ELR (cell line): ENCODE measurements at regions not wholly inside any gene's neighbourhood (a gene's known extent, or its start where the extent isn't known, plus 50 kb on each side); places are given as distances from the start of the nearest gene placed in this dataset.

ENCODE experiments used
- DNase-seq: peaks from one replicate; pipeline ENCODE4 v3.0.0-alpha.2; 2015; ENCODE audit warnings: low read depth

- DNase-seq = no peak
Measured at GRCh38 chr5:124839371-124839998, 93.0 kb upstream of the ZNF608 start.

DNA sequence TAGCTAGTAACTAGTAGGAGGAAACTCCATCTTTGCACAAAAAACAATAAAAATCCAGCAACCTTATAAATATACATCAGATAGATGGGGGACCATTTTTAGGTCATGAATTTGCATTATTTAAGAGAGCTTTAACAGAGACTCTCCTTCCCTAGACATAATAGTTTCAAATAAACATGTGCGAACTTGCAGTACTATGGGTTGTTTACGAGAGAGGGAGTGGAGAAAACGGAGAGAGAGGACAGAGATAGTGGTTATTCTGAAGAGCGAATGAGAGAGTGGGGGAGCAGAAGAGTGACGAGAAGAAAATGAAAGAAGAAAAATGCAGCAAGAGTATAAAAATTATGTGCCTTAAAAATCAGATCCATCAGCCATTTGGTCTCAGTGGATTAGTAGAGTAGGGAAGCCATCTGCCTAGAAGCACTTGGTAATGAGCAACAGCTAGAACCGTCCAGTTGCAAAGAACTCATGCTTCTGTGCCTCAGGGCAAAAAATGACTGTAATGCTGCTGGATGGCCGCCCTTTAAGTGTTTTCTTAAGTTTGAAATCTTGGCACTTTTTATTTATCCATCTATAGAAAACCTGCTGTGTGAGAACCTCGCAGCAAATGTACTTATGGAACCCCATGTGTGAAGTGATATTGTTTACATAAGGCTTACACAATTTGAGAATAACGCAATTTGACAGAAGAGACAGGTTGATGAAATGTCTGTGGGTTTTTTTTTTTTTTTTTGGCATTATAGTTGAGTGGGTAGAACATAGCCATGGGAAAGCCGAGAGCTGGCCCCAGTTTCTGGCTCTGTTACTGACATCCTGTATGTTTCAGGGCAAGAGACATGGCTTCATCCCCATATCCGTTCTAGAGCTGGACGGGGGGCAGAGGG is 95.6 kb upstream of the ZNF608 start:
- DNase-seq = no peak

DNA sequence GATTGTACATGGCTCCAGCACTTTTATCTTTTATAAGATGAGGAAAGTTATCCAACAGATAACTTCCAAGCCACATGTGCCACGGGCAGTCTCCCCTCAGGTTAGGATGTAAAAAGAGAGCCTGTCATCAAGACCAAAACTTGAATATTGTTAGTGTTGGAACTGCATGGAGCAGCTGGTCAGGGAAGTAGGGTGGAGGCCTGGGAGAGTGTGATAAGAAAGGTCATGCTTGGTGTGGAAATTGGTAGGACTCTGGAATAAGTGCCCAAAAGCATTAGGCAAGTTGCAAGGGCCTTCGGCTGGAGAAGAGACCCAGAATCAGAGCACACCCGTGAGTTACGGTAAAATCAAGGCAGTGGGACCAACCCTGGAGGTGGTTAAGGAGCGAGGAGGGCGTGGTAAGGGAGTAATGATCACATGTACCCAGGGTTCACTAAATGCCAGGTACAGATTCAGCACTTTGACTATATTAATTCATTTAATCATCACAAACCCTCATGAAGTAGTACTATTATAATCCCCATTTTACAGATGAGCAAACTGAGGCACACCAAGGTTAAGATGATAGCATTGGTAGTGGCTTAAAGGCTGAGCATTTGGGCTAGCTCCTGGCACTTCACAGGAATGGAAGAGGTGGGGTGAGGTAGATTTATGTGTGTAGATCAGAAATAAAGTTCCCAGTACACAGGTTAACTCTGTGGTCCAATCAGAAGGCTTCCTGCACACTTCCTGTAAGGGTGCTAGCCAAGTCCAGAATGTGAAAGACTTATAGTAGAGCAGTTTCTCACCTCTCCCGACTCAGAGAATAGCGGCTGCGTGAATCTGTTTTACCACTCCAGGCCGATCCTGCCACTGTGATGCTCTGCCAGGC is 96.5 kb upstream of the ZNF608 start:
- no peak for DNase-seq

DNA sequence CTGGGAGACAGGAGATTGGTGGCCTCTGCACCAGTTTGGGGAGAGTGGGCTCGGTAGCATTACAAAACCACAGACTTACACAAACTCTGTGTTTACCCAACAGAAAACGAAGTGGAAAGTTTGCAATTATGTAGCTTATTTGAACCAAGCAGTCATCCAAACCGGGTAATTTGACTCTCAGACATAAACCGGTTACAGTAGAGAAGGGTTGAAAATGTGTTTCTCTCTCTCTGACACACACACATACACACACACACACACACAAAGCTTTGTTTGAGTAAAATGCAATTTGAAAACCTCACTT is 97.1 kb upstream of the ZNF608 start:
- no peak for DNase-seq

DNA sequence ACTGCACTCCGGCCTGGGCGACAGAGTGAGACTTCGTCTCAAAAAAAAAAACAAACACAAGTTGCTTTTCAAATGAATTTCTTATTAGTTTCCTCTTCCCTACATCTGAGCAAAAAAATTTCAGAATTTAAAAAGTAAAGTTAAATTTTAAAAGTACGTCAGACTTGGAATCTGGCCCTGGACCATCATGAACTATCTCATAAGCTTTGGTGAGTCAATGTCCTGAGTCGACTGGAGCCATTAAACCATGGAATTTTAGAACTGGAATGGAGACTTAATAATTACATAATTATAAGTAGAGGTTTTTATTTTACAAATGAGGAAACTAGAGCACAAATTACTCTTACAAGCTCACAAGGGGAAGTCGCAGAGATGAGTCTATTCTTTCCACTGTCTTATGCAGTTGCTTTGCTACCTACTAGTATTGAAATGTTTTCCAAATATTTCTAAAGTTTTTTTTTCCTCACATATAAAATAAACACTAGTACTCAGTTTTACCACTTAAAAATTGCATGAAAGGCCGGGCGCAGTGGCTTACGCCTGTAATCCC is 98.0 kb upstream of the ZNF608 start:
- DNase-seq = no peak

GRCh38 chr5:124847907-124848306 is 101.5 kb upstream of the ZNF608 start:
- DNase-seq = no peak

DNA sequence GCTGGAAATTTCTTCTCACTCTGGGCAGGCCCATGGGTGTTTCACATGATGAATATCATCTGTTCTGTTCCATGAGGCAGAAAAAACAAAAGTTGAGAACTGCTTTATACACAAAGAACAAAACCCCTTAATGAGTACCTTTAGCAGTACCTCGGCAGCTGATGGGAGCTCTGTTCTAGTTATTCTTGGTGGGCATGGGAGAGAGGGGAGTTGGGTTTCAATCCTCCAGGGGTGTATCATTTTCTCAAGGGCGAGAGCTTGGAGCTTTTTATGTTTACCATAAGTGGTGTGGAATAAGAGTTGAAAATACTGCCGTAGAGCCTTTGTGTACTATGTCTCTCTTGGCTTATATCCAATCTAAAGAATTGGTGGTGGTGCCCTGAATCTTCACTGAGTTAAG is 103.3 kb upstream of the ZNF608 start:
- DNase-seq = no peak

DNA sequence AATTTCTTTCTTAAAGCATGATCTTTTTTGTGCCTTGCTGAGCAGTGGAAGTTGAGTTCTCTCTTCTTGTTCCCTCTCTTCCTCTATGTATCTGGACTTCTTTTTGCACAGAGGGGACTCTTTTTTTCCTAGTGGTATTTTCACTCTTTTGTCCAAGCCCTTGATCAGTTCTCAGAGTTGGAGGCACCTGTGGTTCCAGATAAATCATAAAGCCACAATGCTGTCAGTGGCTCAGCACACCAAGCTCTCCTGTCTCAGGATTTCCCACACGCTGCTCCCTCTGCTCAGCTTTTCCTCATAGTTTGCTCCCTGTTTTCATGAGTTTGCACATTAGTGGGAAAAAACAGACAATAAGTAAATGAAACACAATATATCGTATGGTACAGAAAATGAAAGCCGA is 110.3 kb upstream of the ZNF608 start:
- no peak for DNase-seq

- no peak for DNase-seq
Measured at GRCh38 chr5:124858612-124859011, 112.2 kb upstream of the ZNF608 start.

DNA sequence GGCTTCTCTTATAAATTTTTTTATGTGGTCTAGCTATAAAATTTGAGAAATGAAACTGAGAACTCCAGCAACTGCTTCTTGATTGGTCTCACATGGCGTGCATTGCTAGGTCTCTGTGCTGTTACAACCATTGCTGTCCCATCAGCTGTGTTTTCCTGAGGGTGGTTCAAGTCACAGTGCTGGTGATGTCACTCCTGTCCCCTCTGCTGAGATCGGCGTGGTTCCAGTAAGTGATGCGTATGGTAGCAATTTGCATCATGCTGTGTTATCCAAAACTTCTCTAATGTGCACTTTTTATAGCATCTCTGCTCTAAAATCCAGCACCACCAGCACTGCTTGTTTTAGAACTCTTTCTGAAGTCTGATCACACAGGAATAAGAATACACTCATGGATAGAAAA is 112.6 kb upstream of the ZNF608 start:
- DNase-seq = no peak

DNA sequence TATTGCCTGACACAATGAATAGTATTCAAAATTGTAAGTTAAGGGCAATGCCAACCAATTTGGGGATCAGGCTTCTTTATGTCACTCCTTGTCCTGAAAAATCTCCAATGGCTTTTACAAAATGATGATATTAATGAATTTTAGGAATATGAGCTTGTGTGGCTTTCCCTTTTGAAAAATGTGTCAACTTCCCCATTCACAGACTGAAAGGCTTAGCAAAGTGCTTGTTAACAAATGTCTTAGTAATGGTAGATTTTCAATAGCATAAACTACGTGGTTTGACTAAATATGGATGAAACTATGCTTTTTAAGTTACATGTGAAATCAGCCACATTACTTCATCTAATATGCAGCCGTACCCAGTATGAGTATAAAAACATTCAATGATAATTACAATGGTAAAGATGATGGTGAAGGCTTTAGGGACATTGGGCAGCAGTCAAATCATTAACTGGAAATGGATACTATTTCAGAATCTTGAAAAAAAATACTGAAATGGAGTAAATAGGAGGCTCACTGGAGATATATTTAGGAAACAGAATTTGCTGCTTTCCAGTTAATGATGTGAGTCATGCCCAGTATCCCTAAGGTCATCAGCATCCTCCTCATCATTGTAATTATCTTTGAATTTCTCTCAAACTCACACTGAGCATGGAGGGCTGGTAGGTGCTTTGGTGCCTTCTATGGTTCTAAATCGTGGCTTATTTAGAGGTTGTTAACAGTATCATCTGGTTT is 113.3 kb upstream of the ZNF608 start:
- no peak for DNase-seq

DNA sequence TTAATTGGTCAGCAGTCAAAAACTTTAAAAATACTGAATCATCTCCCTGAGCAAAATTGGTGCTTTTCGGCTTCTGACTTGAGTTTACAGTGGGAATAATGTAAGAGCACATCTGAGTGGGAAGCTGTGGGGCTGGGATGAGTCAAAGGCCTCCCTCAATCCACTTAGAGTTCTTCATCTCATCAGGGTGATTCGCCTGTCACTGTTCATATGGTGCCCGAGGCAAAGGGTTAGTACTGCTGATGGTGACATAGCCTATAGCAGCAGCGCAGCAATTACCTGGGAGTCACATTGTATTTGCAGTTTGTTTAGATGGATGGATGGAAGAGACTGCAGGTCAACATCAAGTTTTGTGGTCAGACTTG is 113.8 kb upstream of the ZNF608 start:
- DNase-seq = no peak

DNA sequence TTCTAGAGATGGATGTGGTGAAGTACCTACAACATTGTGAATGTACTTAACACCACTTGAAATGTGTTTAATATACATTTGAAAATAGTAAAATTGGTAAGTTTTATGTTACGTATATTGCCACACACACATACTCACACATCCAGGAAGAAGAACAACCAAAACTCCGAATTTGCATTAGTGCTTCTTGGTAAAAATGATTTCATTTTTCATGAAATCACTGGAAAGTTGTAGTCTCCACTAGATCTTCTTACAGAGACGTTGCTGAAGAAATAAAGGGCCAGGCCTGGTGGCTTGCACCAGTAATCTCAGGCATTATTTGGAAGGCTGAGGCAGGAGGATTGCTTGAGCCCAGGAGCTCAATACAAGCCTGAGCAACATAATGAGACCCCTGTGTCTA is 118.6 kb upstream of the ZNF608 start:
- no peak for DNase-seq

DNA sequence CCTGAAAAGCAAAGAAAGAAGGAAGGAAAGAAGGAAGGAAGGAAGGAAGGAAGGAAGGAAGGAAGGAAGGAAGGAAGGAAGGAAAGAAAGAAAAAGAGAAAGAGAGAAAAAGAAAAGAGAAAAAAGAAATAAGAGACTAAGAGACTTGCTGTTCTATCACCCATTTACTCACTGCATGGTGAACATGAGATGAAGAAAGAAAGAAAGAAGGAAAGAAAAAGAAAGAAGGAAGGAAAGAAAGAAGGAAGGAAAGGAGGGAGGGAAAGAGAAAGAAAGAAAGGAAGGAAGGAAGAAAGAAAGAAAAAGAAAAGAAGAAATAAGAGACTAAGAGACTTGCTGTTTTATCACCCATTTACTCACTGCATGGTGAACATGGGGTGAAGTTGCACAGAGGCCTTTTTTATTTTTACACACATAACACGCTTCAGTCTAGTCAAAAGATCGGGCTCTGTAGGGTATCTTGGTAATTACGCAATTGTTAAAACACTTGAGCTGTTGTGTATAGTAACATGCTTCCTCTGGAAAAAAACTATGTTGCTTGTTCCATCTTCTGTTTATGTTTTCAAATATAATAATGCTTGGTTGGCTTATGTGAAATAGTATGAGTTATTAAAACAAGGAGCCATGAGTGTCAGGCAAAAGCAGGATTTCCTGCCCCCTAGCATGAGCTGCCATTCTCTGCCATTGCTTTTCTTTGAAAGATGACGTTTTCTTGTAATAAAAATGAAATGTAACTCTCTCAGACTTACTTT is 119.3 kb upstream of the ZNF608 start:
- no peak for DNase-seq

DNA sequence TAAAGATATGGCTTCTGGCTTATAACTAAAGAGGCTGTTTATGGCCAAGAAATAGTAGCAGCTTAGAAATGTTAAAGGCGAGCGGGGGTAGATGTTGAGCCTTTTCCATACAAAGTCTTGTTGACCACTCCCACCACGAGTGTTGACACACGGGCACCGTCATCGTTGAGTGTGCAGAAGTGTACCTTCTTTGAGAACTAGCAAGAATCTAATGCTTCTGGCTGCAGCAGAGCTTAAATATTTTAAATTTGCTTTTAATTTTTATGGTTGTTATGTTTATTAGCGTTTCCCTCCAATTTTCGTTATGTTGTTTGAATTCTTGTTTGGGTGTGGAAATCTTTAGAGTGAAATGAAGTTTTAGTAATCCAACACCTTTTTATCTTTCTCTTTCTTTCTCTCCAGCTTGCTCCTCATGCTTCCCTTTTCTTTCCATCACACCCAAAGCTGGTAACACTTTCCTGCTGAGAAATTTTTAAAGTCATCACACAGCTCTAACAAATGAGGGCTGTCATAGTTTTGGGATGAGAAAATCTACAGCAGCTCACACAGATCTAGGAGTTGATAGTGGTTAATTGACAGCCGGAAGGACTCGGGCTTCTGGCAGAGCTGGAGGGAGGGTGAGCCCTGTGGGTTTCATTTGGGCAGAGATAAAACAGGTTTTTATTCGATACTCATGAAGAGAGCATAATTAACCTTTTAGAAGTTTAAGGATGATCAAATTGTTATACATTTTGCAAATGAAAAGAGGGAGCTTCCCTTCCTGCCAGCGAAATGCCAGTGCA is 120.1 kb upstream of the ZNF608 start:
- DNase-seq = no peak

- DNase-seq = peak; percentile 18
Measured at GRCh38 chr5:124867137-124867704, 120.8 kb upstream of the ZNF608 start.

- no peak for DNase-seq
Measured at GRCh38 chr5:124868676-124869075, 122.2 kb upstream of the ZNF608 start.

- DNase-seq = no peak
Measured at GRCh38 chr5:124869426-124870033, 123.1 kb upstream of the ZNF608 start.

DNA sequence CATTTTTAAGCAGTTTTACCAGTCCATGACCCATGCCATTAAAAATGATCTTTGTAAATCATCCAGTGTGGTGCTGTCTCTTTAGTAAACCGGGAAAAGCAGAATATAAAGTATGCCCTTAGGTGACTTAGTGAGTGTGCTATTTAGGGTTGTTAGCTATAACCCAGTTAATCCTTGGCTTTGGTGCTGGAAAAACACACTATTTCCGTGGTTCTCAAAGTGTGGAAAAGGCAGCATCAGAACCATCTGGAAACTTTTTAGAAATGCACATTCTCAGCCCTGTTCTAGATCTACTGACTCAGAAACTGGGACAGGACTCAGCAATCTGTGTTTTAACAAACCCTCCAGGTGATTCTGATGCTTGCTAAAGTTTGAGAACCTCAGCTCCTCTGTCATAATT is 123.6 kb upstream of the ZNF608 start:
- no peak for DNase-seq

DNA sequence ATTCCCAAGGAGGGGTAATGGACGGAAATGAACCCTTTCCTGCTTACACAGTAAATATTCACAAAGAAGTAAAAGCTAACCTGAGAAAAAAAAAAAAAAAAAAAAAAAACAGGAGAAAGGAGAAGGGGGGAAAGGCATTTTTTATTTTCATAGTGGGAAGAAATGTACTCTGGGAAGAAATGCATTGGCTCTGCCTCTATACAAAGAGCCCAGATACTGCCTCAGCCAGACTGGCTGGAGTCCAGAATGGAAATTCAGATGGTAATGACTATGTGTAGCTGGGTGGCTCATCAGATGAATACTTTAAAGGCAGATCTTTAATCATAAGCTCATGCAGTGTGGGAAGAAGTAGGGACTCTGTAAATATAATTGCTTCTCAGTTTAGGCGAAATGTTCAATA is 124.9 kb upstream of the ZNF608 start:
- no peak for DNase-seq
